Small intestine (tissue), 7 donors: ENCODE measurements at regions not wholly inside any gene's neighbourhood (a gene's known extent, or its start where the extent isn't known, plus 50 kb on each side); places are given as distances from the start of the nearest gene placed in this dataset.
"Not testable (repeated sequence)": the region's sequence is repeated elsewhere in the genome, so short reads cannot be mapped to it uniquely, and the experiment has no call there.

Experiments used
- DNase-seq, 2 donors: peaks; one replicate each; pipeline versions ENCODE4 v3.0.0 to v3.0.0-alpha.2; 2013
- FAIRE-seq: peaks from 2 replicates; lab custom pipeline; 2012; peaks lifted over from hg19 to GRCh38; lab: Jason Lieb, UNC
- H3K27ac ChIP-seq, 3 donors: one replicate each; pipeline ENCODE4 v1.5.1; 2013; ENCODE audit warnings: low read length in 2 of 3, mild to moderate bottlenecking in 2 of 3, control low read depth in 1 of 3, inconsistent platforms in 1 of 3, low read depth in 1 of 3, moderate library complexity in 1 of 3
- H3K27me3 ChIP-seq, 3 donors: one replicate each; pipeline ENCODE4 v1.6.1; 2013; ENCODE audit warnings: low read length in 3 of 3, inconsistent platforms in 1 of 3; ENCODE audit not compliant: control insufficient read depth in 3 of 3, insufficient read depth in 3 of 3
- H3K36me3 ChIP-seq, 3 donors: one replicate each; pipeline ENCODE4 v1.6.1; 2013; ENCODE audit warnings: low read length in 3 of 3, inconsistent platforms in 1 of 3, low read depth in 1 of 3, mild to moderate bottlenecking in 1 of 3, moderate library complexity in 1 of 3; ENCODE audit not compliant: control insufficient read depth in 3 of 3, insufficient read depth in 2 of 3
- H3K4me1 ChIP-seq, 3 donors: one replicate each; pipeline ENCODE4 v1.6.1; 2013; ENCODE audit warnings: low read length in 2 of 3, inconsistent platforms in 1 of 3, low read depth in 1 of 3, mild to moderate bottlenecking in 1 of 3, moderate library complexity in 1 of 3; ENCODE audit not compliant: control insufficient read depth in 3 of 3, insufficient read depth in 2 of 3
- H3K4me3 ChIP-seq, 3 donors: one replicate each; pipeline ENCODE4 v1.5.1; 2013; ENCODE audit warnings: low read length in 3 of 3, control low read depth in 1 of 3, inconsistent platforms in 1 of 3, low read depth in 1 of 3, mild to moderate bottlenecking in 1 of 3, moderate library complexity in 1 of 3
- H3K9me3 ChIP-seq, 2 donors: one replicate each; pipeline ENCODE4 v1.6.1; 2013; ENCODE audit warnings: low read depth in 1 of 2, low read length in 1 of 2; ENCODE audit not compliant: control insufficient read depth in 2 of 2, insufficient read depth in 1 of 2
- WGBS, 3 donors: extraction: QIAGEN DNeasy Blood & Tissue Kit; methylation state at CpG; one replicate each; pipeline ENCODE4 v1.1.7; 2013; 5-methylcytosine and 5-hydroxymethylcytosine counted together
- donor health status: healthy with polysubstance abuse.
- donor health status: control.
- donor health status: control.
- donor health status: Bipolar disorder and iron deficiency.
- donor health status: healthy.

- WGBS, 3 donors: 72 to 81% (median 76%) methylated on average over 1 of the region's 1 CpG
- no peak for DNase-seq
- no peak overlapping the region for H3K4me3 ChIP-seq
- H3K27ac ChIP-seq: no peak overlapping the region
- H3K27me3 ChIP-seq: no peaks in the 10 kb centered on the region
- no peaks in the 10 kb centered on the region for H3K4me1 ChIP-seq
- no peaks in the 10 kb centered on the region for H3K36me3 ChIP-seq
- peak; percentile 5 for FAIRE-seq
- no peaks in the 10 kb centered on the region for H3K9me3 ChIP-seq
Measured at GRCh38 chr1:191438979-191439378, 719.3 kb upstream of the RGS18 start.

- not testable (repeated sequence) for H3K27ac ChIP-seq, H3K27me3 ChIP-seq, H3K4me1 ChIP-seq, H3K36me3 ChIP-seq, H3K9me3 ChIP-seq, H3K4me3 ChIP-seq, DNase-seq, FAIRE-seq
- WGBS, 3 donors: 91 to 94% (median 93%) methylated on average over 9 of the region's 9 CpGs
Measured at GRCh38 chr1:191448279-191448678, 710.0 kb upstream of the RGS18 start.

DNA sequence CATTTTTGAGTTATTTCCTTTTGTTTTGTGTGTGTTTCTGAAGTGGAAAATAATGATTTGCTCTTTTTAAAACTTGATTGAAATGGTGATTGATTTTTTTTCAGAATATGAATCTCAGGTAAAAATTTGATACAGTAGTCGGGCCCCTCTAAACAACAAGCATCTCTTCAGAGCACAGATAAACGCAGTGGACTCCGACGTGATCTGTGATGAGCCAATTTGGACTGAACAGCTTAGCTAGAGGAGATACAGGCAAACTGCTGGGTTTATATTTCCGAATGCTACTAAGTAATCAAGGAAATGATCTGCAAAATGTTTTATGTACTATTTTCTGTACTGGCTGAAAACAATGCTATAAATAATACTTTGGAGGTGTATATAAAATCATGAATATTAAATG lies 705.7 kb upstream of the RGS18 start:
- H3K4me3 ChIP-seq: no peak overlapping the region
- 81 to 85% (median 83%) methylated on average over 5 of the region's 5 CpGs for WGBS, 3 donors
- no peaks in the 10 kb centered on the region for H3K36me3 ChIP-seq
- peaks cover 0 to 5% of the 10 kb centered on the region in 2 donors for H3K9me3 ChIP-seq
- FAIRE-seq (no peak), DNase-seq (no peak)
- H3K27me3 ChIP-seq: no peaks in the 10 kb centered on the region
- H3K27ac ChIP-seq: no peak overlapping the region
- H3K4me1 ChIP-seq: no peaks in the 10 kb centered on the region

DNA sequence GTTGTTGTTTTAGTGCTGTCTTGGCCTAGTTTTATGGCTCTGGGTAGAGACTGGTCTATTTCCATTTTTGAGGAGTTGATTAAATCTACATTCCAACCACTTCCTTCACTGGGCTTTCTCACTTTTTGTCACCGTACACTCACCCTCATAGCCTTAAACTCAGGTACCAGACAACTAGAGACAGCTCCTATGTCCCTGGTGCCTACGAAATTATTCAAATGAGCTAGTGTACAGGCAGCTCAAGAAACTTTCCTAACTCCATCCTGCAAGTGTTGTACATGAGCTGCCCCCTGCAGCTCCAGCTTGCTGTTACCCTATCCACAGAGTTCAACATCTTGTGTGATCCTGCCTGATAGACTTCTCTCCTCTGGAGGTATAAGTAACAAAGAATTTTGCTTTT lies 704.8 kb upstream of the RGS18 start:
- WGBS, 3 donors: 68 to 83% (median 83%) methylated on average over 2 of the region's 2 CpGs
- H3K9me3 ChIP-seq: no peaks in the 10 kb centered on the region
- H3K4me1 ChIP-seq: no peaks in the 10 kb centered on the region
- H3K27me3 ChIP-seq: no peaks in the 10 kb centered on the region
- H3K4me3 ChIP-seq: no peak overlapping the region
- no peak overlapping the region for H3K27ac ChIP-seq
- no peak for FAIRE-seq
- no peak for DNase-seq
- H3K36me3 ChIP-seq: no peaks in the 10 kb centered on the region

GRCh38 chr1:191457889-191458288 lies 700.4 kb upstream of the RGS18 start:
- WGBS, 3 donors: 67 to 70% (median 70%) methylated on average over 3 of the region's 3 CpGs
- Histone ChIP-seq H3K27ac (no peak overlapping the region), H3K4me1 (no peaks in the 10 kb centered on the region), H3K9me3 (no peaks in the 10 kb centered on the region), H3K27me3 (no peaks in the 10 kb centered on the region), H3K36me3 (no peaks in the 10 kb centered on the region), H3K4me3 (no peak overlapping the region)
- FAIRE-seq (no peak), DNase-seq (no peak)

GRCh38 chr1:191460234-191460633 lies 698.0 kb upstream of the RGS18 start:
- Histone ChIP-seq H3K4me3 (no peak overlapping the region), H3K4me1 (no peaks in the 10 kb centered on the region), H3K36me3 (no peaks in the 10 kb centered on the region), H3K9me3 (no peaks in the 10 kb centered on the region), H3K27me3 (no peaks in the 10 kb centered on the region), H3K27ac (no peak overlapping the region)
- DNase-seq (no peak), FAIRE-seq (no peak)

GRCh38 chr1:191483988-191484387 lies 674.3 kb upstream of the RGS18 start:
- FAIRE-seq: no peak
- no peaks in the 10 kb centered on the region for H3K4me1 ChIP-seq
- WGBS, 3 donors: 69 to 81% (median 80%) methylated on average over 3 of the region's 3 CpGs
- H3K4me3 ChIP-seq: no peak overlapping the region
- no peak overlapping the region for H3K27ac ChIP-seq
- peaks cover 0 to 5% of the 10 kb centered on the region in 2 donors for H3K9me3 ChIP-seq
- DNase-seq: no peak
- H3K27me3 ChIP-seq: no peaks in the 10 kb centered on the region
- no peaks in the 10 kb centered on the region for H3K36me3 ChIP-seq

GRCh38 chr1:191490303-191490702 lies 668.0 kb upstream of the RGS18 start:
- WGBS, 3 donors: 67 to 75% (median 71%) methylated on average over 2 of the region's 2 CpGs
- no peak for DNase-seq
- H3K27ac ChIP-seq: no peak overlapping the region
- FAIRE-seq: no peak
- H3K9me3 ChIP-seq: peaks cover 0 to 8% of the 10 kb centered on the region in 2 donors
- no peaks in the 10 kb centered on the region for H3K36me3 ChIP-seq
- no peak overlapping the region for H3K4me3 ChIP-seq
- H3K4me1 ChIP-seq: no peaks in the 10 kb centered on the region
- H3K27me3 ChIP-seq: no peaks in the 10 kb centered on the region

GRCh38 chr1:191495040-191495439 lies 663.2 kb upstream of the RGS18 start:
- Histone ChIP-seq H3K27me3 (no peaks in the 10 kb centered on the region), H3K4me3 (no peak overlapping the region), H3K36me3 (no peaks in the 10 kb centered on the region), H3K27ac (no peak overlapping the region), H3K4me1 (no peaks in the 10 kb centered on the region), H3K9me3 (no peaks in the 10 kb centered on the region)
- 62 to 64% (median 64%) methylated on average over 2 of the region's 2 CpGs for WGBS, 3 donors
- DNase-seq (no peak), FAIRE-seq (no peak)
